Central memory CD8-positive, alpha-beta T cell (primary cell): ENCODE measurements at regions not wholly inside any gene's neighbourhood (a gene's known extent, or its start where the extent isn't known, plus 50 kb on each side); places are given as distances from the start of the nearest gene placed in this dataset.

ENCODE experiments used
- ATAC-seq: fragments of 150-1000 bp; cut with Tn5 transposase; replicated peaks from 2 replicates; pipeline ENCODE4 v1.10.0; 2022; ENCODE audit warnings: mild to moderate bottlenecking, moderate FRiP score, moderate number of reproducible peaks; ENCODE audit not compliant: poor library complexity, severe bottlenecking; ENCODE audit errors: extremely low read depth
- DNase-seq, 2 donors: peaks; one replicate each; pipeline ENCODE4 v3.0.0; 2021; ENCODE audit warnings: low spot score in 2 of 2
- H3K27ac Mint-ChIP-seq: one replicate; pipeline ENCODE4 v1.8.0; 2022; ENCODE audit warnings: low read depth, mild to moderate bottlenecking, moderate library complexity, mixed read lengths
- H3K27me3 Mint-ChIP-seq: one replicate; pipeline ENCODE4 v1.8.0; 2022; ENCODE audit warnings: mixed read lengths
- H3K36me3 Mint-ChIP-seq: one replicate; pipeline ENCODE4 v1.8.0; 2022; ENCODE audit warnings: mild to moderate bottlenecking, moderate library complexity, mixed read lengths; ENCODE audit not compliant: insufficient read depth
- H3K4me1 Mint-ChIP-seq: one replicate; pipeline ENCODE4 v1.8.0; 2022; ENCODE audit warnings: mixed read lengths
- H3K4me3 Mint-ChIP-seq: one replicate; pipeline ENCODE4 v1.8.0; 2022; ENCODE audit warnings: mild to moderate bottlenecking, moderate library complexity, mixed read lengths
- H3K9me3 Mint-ChIP-seq: one replicate; pipeline ENCODE4 v1.8.0; 2022; ENCODE audit warnings: mixed read lengths

DNA sequence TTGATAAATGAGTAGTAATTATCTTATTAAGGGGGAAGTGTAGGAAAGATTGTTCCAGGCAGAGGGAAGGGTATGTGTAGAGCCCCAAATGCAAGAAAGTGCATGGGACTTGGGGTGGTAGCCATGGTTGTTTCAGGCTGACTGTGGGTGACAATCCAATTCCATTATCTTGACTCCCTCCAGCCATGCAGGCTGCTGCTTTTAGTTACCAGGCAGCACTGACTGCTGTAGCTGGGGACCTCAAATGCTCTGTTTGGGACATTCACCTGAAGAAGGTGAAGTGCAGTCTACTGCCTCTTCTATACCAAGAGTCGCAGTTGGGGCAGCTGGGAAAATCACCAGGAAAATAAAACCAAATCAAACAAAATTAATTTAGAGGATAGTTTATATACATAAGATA is 102.4 kb upstream of the NR3C1 start:
- H3K4me1 Mint-ChIP-seq: no peaks in the 10 kb centered on the region
- ATAC-seq (no peak), DNase-seq (no peak)
- no peak overlapping the region for H3K27ac Mint-ChIP-seq
- no peaks in the 10 kb centered on the region for H3K27me3 Mint-ChIP-seq
- H3K4me3 Mint-ChIP-seq: no peak overlapping the region
- H3K9me3 Mint-ChIP-seq: no peaks in the 10 kb centered on the region
- no peaks in the 10 kb centered on the region for H3K36me3 Mint-ChIP-seq

DNA sequence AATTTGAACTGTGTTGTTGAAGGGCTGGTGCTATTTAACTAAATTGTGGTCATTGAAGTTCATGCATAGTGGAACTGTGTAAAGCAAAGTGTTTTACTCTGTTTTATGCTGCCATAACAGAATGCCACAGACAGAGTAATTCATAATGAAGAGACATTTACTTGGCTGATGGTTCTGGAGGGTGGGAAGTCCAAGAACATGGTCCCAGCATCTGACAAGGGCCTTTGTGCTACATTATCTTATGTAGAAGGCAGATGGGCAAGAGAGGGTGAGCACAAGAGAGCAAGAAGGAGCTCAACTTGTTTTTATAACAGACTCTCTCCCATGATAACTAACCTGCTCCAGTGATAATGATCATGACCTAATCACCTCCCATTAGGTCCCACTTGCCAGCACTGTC is 101.9 kb upstream of the NR3C1 start:
- H3K4me3 Mint-ChIP-seq: no peak overlapping the region
- no peaks in the 10 kb centered on the region for H3K27me3 Mint-ChIP-seq
- H3K27ac Mint-ChIP-seq: no peak overlapping the region
- DNase-seq: no peak
- H3K36me3 Mint-ChIP-seq: no peaks in the 10 kb centered on the region
- ATAC-seq: no peak
- no peaks in the 10 kb centered on the region for H3K9me3 Mint-ChIP-seq
- no peaks in the 10 kb centered on the region for H3K4me1 Mint-ChIP-seq

DNA sequence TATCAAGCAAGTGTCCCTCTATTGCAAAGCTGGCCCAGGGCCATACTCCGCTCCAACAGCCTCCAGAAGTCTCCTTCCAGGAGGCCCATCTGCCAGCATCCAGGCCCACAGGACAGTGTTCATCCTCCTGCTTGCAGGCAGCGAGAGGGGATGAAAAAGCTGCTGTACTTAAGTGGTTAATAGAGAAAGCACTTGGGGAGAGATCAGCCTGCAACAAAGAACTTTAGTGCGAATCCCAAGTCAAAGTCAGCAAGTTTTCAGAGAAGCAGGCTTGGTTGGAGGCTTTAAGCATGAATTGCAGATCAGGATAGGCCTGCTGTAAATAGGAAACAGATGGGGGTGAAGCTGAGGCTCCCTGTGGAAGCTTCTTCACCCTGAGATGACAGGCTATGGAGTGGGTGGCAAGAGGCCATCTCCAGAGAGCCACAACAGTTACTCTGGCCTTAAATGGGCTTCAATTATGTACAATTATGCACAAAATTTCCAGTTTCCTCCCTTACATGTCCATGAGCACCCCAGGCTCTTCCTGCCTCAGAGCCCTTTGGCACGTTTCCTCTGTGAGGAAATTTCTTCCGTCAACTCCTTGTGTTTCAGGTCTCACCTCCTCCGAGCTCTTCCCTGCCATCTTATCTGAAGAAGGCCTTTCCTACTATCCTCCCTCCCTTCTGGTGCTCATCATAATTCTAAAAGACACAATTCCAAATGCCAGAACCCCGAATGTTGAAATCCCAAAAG is 98.0 kb upstream of the NR3C1 start:
- Mint-ChIP-seq H3K27me3 (peaks cover 7% of the 10 kb centered on the region), H3K9me3 (no peaks in the 10 kb centered on the region), H3K27ac (no peak overlapping the region), H3K4me3 (no peak overlapping the region), H3K36me3 (no peaks in the 10 kb centered on the region), H3K4me1 (no peaks in the 10 kb centered on the region)
- ATAC-seq: no peak
- DNase-seq: no peak

DNA sequence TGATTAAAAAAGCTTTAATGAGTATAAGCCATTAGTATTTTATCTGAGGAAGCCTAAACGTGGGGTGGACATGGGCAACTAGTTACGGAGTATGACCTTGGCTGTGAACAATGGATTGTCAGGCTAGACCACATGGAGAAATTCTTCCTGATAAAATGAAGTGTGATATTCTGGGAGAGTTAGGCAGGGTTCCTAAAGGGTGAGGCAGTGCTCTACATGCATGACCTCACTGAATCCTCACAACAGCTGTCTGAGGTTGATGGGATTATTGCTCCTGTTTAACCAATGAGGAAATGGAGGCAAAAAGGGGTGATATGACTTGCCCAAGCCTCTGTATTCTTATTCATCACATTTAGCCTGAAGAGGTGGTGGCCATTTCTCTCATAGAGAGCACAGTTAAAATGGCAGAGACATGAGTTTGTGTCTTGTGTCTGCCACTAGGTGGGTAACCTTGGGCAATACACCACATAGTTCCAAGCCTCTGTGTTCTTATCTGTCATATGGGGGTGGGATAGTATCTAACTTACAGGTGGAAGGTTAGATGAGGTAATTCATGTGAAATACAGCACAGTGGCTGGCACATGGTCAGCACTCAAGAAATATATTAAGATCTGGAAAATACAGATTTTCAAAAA is 96.1 kb upstream of the NR3C1 start:
- no peaks in the 10 kb centered on the region for H3K9me3 Mint-ChIP-seq
- H3K27me3 Mint-ChIP-seq: peaks cover 7% of the 10 kb centered on the region
- no peaks in the 10 kb centered on the region for H3K36me3 Mint-ChIP-seq
- DNase-seq (no peak), ATAC-seq (no peak)
- no peak overlapping the region for H3K27ac Mint-ChIP-seq
- H3K4me3 Mint-ChIP-seq: no peak overlapping the region
- H3K4me1 Mint-ChIP-seq: no peaks in the 10 kb centered on the region

DNA sequence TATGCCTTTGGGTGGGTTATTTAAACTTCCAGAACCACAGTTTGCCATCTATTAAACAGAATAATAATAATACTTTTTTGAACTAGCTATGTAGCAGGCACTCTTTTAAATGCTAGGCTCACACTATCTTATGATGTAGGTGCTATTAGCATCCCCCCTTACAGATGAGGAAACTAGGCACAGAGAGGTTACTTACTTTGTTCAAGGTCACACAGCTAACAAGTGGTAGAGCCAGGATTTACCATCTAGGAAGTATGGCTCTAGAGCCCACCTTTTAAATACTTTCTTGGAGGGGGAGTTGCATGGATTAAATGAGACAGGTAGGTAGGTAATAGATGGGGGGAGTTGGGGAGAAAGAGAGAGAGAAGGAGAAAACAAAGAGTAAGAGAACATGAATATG is 95.3 kb upstream of the NR3C1 start:
- Mint-ChIP-seq H3K27ac (no peak overlapping the region), H3K36me3 (no peaks in the 10 kb centered on the region), H3K4me1 (no peaks in the 10 kb centered on the region)

DNA sequence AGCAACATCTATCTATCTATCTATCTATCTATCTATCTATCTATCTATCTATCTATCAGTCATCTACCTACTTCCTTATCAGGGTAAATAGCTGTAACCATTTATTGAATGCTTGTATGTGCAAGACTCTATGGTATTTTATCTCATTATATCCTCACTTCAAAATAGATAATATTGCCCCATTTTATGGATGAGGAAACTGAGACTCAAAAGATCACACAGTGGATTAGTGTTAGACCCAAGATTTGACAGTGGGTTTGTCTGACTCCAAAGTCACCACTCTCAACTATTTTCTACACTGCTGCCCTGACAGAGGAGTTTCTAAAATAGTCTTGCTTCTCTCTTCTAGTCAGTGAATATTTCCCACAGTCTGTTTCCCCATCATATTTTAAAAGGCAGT is 94.3 kb upstream of the NR3C1 start:
- Mint-ChIP-seq H3K9me3 (no peaks in the 10 kb centered on the region), H3K4me1 (no peaks in the 10 kb centered on the region), H3K36me3 (no peaks in the 10 kb centered on the region), H3K27ac (no peak overlapping the region), H3K27me3 (peaks cover 7% of the 10 kb centered on the region), H3K4me3 (no peak overlapping the region)
- ATAC-seq (no peak), DNase-seq (no peak)

More for the DNA sequence above, 95.3 kb upstream of the NR3C1 start:
- DNase-seq (no peak), ATAC-seq (no peak)
- Mint-ChIP-seq H3K27me3 (peaks cover 7% of the 10 kb centered on the region), H3K9me3 (no peaks in the 10 kb centered on the region), H3K4me3 (no peak overlapping the region)

DNA sequence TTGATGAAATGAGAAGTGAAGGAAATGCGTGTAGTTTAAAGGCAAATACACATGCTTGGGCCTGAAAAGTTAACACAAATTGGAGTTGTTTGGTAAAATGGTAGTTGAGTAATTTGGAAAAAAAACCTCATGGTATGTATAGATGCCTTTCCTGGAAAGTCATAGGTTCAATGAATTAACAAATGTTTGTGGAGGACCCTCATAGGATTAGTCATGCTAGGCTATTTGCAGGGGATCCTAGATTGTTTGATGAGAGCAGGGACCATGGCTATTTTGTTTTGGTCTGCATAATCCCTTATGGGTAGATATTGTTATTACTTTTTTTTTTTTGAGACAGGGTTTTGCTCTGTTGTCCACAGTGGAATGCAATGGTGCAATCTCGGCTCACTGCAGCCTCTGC is 93.5 kb upstream of the NR3C1 start:
- no peak overlapping the region for H3K27ac Mint-ChIP-seq
- peaks cover 7% of the 10 kb centered on the region for H3K27me3 Mint-ChIP-seq
- H3K4me3 Mint-ChIP-seq: no peak overlapping the region
- no peak for ATAC-seq
- no peaks in the 10 kb centered on the region for H3K4me1 Mint-ChIP-seq
- H3K36me3 Mint-ChIP-seq: no peaks in the 10 kb centered on the region
- no peaks in the 10 kb centered on the region for H3K9me3 Mint-ChIP-seq
- DNase-seq: no peak

DNA sequence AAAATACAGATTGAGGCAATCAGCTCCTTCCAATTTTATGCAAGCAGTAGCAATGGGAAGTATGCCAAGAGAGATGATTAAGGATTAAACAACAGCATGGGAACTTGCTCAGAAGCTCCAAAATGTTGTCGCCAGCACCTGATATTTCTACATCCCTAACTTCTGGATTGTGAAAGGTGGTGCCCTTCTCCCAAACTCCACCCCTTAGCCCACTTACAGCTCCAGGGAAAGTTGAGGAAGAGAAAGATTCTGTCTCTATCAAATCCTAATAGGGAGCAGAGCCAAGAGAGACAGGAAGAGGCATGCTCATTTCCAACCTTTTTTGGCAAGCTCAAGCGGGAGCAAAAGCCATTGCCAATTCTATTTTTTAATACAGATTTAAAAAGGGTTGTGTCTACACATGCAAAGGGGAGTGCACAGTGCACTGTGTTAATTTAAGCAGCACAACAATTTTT is 92.4 kb upstream of the NR3C1 start:
- DNase-seq (no peak), ATAC-seq (no peak)
- Mint-ChIP-seq H3K36me3 (no peaks in the 10 kb centered on the region), H3K27ac (no peak overlapping the region), H3K27me3 (peaks cover 7% of the 10 kb centered on the region), H3K9me3 (no peaks in the 10 kb centered on the region), H3K4me1 (no peaks in the 10 kb centered on the region), H3K4me3 (no peak overlapping the region)

DNA sequence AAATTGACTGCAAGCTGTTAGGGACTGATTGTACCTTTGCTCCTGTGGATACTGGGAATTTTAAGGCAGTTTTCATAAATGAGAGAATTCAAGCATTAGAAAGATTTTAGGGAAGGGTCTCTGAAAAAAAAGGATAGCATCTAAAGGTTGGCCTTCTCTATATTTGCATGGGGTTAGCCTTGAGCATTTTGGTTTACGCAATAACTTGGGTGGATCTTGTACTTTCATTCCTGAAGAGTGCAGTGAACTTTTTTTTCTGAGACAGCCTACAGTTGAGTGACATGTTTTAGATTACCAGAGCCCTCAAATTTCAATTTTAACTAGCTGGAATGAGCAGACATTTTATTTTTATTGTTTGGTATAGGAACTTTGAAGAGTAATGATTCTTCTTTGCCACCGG is 91.6 kb upstream of the NR3C1 start:
- no peaks in the 10 kb centered on the region for H3K36me3 Mint-ChIP-seq
- H3K4me3 Mint-ChIP-seq: no peak overlapping the region
- peaks cover 7% of the 10 kb centered on the region for H3K27me3 Mint-ChIP-seq
- H3K27ac Mint-ChIP-seq: no peak overlapping the region
- ATAC-seq (no peak), DNase-seq (no peak)
- no peaks in the 10 kb centered on the region for H3K4me1 Mint-ChIP-seq
- no peaks in the 10 kb centered on the region for H3K9me3 Mint-ChIP-seq

DNA sequence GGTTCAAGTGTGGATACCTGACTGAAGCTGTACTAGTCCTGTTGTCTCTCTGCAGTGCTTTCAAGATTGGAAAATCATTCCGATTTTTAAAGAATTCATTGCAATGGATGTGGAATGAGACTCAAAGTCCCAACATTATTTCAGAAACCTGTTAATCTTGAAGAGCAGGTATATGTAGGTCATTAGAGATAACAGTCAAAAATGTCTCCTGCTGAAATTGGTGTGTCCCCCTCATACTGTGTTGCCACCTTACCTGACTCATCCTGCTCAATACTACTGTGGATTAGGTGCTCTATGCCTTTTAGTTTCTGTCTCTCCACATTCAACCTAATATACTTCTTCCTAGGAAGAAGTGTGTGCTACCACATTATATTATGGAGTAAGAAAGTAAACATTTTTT is 91.1 kb upstream of the NR3C1 start:
- Mint-ChIP-seq H3K4me1 (no peaks in the 10 kb centered on the region), H3K27ac (no peak overlapping the region), H3K27me3 (peaks cover 7% of the 10 kb centered on the region), H3K9me3 (no peaks in the 10 kb centered on the region), H3K36me3 (no peaks in the 10 kb centered on the region), H3K4me3 (no peak overlapping the region)
- ATAC-seq (no peak), DNase-seq (no peak)

DNA sequence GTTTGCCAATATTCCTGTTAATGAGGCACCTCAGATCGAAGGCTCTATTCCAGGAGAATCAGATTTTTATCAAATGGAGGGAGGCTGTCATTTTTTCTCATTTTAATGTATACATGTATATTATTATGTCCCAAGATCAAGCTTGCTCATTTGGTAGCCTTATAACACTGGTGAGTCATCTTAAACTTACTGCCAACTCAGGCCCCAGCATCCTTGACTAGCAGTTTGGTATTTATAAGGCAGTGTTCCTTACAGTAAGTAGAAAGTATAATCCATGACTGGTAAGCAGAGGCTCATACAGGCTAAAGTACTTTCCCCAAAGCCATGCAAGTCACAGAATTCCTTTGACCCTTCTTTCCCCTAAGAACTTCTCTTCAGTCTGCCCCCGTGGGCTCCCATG is 90.7 kb upstream of the NR3C1 start:
- DNase-seq (no peak), ATAC-seq (no peak)
- Mint-ChIP-seq H3K36me3 (no peaks in the 10 kb centered on the region), H3K4me1 (no peaks in the 10 kb centered on the region), H3K4me3 (no peak overlapping the region), H3K9me3 (no peaks in the 10 kb centered on the region), H3K27ac (no peak overlapping the region), H3K27me3 (peaks cover 7% of the 10 kb centered on the region)

DNA sequence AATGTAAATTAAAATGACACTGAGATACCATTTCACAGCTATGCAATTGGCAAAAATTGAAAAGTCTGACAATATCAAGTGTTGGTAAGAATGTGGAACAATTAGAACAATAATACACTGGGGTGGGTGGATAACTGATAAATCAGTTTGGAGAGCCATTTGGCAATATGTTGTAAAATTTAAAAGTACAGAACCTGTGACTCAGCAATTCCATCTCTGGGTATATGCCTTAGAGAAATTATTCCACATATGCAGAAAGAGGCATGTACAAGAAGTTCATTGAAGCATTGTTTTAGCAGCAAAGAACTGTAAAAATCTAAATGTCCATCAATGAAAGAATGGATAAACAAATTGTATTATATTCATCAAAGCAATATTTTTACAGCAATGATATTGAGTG is 89.3 kb upstream of the NR3C1 start:
- Mint-ChIP-seq H3K36me3 (no peaks in the 10 kb centered on the region), H3K9me3 (no peaks in the 10 kb centered on the region), H3K27me3 (no peaks in the 10 kb centered on the region), H3K27ac (no peak overlapping the region), H3K4me3 (no peak overlapping the region), H3K4me1 (no peaks in the 10 kb centered on the region)
- ATAC-seq (no peak), DNase-seq (no peak)

DNA sequence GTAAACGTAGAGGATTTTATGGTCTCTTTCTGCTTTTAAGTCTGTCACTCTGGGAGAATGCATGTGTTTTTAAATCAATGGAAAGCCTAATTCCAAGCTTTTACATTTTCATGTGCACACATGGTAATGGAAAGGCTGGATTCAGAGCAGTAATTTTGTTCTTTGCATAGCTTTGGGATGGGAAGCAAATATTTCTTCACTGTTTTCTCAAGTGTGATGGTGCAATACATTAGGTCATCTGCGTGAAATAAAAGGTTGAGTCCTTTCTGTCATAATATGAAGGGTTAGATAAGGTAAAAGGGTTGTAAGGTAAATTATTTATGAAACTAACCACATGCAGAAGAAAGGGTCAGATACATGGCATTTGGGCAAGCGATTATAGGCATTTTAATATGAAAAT is 88.2 kb upstream of the NR3C1 start:
- ATAC-seq (no peak), DNase-seq (no peak)
- Mint-ChIP-seq H3K9me3 (no peaks in the 10 kb centered on the region), H3K4me1 (no peaks in the 10 kb centered on the region), H3K27ac (no peak overlapping the region), H3K27me3 (no peaks in the 10 kb centered on the region), H3K36me3 (no peaks in the 10 kb centered on the region), H3K4me3 (no peak overlapping the region)
